Fibroblast of skin of right biceps (primary cell): ENCODE measurements at regions not wholly inside any gene's neighbourhood (a gene's known extent, or its start where the extent isn't known, plus 50 kb on each side); places are given as distances from the start of the nearest gene placed in this dataset.

Source experiments
- DNase-seq: peaks from one replicate; pipeline ENCODE4 v3.0.0-alpha.2; 2013

DNA sequence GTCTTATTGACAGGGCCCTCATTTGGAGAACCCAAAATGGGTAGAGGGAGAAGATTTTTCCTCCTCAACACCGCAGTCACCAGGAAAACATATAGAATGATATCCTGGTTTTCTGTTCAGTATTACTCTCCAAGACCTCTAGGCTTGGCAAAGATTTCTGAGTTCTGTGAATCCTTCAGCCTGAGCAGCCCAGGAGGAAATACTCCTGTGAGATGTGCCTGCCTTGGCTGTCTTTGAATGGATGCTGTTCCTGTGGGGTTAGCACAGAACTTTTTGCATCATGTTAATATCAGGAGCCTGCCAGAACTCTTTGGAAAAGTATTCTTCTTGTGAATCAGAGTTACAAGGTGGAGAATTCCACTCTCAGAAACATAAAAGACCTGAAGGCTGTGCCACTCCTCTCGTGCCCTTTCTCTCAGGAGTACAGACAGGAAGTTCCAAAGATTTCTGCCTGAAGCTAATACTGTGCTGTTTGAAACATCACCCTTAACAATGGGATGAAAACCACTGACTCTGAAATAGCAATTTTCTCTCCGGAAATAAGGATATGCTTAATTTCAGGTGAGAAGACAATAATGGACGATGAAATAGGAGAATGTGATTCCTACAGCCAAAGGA lies 520.1 kb upstream of the NBEA start:
- DNase-seq, result no peak

DNA sequence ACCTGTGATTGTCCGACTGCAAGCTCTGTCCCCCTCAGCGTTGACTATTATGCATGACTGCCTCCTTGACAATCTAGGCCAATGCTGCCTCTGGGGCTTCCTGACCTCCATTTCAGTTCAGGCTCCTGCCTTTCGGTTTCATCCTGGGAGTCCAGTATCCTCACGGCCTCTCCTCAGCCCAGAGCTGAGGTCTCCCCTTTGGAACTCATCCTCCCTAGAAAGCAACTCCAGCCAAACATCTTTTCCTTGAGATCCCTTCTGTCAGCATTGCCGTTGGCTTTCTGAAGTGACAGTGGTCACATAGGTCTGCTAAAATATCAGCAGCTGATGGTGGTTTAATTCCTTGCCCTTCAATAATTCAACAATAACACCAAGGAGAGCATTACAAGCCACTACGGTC lies 519.1 kb upstream of the NBEA start:
- no peak for DNase-seq

DNA sequence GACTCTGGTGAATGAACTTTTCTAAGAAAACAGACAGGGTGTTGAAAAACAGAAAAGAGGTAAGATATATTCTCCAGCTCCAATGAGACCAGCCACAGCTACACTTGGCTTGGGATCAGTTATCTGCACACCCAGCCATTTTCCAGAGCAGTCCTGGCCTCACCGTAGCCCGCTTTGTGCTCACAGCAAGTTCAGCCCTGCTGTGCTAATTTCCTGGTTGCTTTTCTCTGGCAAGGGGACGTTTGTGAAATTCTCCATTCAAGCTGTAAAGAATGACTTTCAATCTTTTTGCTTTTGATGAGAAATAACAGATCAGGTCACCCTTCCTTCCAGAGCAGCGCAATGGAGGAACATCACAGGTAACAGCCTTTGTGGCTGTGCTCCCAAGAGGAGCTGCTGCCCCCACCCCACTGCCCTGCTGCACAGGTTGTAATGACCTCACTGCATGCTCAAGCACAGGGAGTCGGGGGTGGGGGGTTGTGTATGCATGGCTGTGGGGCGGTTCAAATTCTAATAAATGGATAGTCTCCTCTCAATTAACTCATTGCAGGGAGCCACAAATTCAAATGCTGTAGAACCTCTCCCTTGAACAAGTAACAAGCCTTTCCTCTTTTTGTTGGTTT lies 516.6 kb upstream of the NBEA start:
- DNase-seq, result no peak

DNA sequence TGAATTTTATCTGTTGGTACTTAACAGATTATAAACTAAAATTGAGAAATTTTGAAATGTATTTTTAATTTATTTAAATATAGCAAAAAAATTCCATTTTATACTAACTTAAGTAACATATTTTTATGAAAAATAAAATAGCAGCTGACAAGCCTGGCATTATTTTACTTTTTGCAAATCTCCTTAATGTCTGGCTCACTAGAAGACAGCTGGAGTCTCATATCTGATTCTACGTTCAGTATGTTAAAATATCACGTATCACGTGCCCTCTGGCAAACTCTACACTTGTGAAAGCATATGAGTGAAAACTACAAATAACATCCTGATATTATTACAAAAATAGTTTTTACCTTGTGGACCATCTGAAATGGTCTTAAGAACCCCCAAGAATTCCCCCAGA lies 513.2 kb upstream of the NBEA start:
- DNase-seq, result no peak

DNA sequence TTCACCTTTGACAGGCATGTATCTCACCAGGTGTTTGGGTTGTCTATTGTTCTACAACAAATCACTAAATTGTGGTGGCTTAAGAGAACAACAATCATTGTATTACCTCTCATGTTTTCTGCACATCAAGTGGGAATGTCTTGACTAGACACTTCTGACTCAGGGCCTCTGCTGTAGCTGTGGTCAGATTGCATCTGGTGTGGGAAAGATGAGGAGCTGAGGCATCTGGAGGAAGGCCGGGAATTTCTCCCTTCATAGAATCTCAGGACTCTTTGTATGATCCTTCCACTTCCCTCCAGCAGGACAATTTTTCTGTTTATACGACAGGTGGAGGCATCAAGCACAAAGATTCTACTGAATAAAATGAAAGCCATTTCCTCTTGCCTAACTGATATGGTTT lies 511.8 kb upstream of the NBEA start:
- DNase-seq, result peak; percentile 22

DNA sequence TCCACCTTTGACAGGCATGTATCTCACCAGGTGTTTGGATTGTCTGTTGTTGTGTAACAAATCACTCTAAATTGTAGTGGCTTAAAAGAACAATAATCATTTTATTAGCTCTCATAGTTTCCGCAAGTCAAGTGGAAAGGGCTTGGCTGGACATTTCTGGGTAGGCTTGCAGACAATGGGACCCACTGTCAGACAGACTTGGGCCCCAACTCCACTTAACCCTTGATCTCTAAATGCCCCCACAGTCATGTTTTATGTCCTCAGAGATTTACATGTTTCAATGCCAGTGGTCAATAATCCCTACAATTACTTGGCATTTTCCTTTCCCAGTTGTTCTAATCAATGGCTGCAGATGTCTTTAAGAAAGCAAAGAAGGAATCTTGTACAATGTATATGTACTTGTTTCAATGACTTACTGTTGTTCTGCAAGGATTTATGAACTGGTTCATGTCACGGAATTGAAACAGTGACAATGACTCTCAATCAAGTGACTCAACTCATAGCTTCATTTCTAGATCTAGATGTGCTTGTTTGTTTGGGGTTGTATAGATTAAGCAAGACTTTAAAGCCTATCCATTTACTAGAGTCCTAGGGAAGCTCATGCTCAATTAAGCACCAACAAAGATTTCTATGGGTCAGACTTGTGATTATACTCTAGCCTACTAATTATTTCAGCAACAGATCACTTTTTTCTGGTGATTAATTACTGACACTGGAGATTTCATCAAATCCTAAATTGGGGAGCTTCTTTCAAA lies 510.1 kb upstream of the NBEA start:
- no peak for DNase-seq

DNA sequence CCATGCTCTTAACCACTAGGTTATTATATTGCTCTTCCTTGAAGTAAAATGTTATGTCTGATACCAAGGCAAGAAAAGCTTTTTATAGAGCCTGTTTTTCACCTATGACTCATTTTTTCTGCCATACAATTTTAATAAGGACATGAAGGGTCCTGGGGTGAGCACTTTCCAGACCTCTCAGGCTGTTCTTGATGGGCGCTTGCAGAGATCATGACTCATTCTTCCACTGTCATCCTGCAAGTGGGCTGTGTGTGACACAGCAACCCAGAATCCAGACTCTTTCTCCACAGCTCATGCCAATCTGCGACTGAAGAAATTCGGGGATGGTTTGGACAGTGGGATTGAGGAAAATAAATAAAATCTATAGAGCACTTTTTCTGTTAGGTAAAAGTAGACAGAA lies 506.7 kb upstream of the NBEA start:
- DNase-seq, result peak; percentile 64

DNA sequence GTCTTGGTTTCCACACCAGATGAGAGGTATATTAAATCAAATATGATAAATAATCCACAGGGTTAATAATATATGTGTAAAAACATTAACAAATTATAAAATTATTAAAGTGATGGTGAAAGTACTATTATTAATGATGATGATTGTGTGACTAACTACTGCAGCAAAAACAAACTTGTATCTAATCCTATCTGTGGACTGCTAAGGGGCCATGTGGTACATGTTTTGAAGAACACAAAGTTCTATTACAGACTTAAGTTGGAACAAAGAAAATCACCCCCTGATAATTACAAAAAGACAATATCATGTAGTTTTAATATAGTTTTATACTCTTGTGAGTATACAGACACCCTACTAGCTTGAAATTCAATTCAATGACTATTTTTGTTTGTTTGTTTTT lies 504.2 kb upstream of the NBEA start:
- no peak for DNase-seq

DNA sequence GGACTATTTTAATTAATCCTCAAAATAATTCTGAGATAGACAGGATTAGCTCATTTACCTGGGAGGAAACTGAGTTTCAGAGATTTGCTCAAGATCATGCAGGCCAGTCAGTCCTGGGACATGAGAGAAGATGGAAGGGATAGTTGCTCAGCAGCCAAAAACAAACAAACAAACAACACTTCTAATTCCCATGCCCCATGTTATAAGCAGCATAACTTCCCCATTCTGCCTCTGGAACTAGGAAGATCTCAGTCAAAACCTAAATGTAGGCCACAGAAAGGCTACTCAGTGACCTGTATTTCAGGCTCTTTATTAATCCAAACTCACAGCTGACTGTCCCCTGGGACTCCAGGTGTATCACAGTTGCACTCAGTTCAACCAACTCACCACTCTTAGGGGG lies 489.2 kb upstream of the NBEA start:
- no peak for DNase-seq

DNA sequence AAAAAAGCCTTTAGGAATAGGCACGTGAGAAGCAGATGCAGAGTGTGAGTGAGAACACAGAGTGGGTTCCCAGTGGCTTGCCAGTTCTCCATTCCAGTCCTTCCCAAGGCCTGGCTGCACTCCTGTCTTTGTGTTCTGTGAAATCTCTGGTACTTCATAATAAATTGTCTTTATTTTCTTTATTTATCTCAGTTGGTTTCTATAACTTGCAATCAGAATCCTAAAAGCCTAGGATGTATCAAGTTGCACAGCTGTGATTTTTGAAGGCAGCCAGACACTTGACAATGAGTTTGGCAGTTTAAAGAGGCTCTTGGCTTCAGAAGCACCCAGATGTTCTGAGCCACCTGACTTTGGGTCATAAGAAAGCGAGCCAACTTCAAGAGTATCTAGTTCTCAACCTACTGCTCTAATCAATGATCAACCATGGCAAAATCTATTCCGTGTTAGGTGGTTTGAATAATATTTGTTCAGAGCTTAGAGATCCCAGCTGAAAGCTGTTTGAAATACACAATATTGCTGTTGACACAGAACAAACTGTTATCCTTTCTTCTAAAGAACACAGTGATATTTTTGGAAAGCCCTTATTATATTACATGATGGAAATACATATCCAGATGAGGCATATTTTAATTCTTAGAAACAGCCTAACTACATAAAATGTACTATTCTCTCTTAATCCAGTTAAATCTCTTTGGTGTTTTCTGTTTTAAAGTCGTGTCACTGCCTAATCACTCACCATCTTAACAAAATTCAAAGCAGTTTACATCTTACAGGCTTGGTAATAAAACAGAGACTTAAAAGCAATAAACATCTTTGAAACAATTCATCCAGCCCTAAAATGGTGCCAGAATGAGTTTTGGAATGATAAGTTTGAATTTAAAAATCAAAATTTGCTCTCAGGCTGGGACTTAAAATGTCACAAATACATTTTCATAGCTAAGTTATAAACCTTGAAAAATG lies 483.0 kb upstream of the NBEA start:
- DNase-seq, result no peak

DNA sequence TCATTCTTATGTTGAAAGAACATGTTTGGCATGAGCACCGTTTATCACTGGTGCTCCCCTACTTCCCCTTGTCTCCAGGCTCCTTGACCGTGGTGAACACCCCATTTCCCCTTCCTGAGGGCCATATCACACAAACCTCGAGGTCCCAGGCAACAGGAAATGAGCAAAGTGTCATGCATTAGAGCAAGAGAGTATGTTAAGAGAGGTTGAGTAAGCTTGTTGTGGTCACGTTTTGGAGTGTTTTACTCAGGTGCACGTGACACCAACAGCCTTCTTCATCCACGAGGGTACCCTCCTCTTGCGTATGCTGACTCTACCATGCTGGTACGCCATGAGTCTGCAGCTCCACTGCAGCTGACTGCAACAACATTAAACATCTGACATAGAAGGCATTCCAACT lies 482.2 kb upstream of the NBEA start:
- no peak for DNase-seq

DNA sequence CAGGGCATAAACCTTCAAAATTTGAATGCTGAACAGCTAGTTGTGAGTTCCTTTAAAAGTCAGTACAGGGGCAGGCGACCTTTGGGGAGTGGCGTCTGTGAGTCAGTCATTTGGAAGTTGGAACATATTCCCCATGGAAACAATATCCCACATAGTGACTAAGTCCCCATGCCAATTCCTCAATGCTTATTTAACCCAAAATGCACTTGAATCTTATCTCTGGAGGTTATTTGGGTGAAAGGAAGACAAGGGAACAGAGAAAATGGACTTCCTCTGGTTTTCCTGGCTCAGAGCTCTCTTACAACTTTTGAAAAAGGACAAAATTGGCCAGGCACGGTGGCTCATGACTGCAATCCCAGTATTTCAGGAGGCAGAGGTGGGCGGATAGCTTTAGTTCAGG lies 479.2 kb upstream of the NBEA start:
- DNase-seq, result peak; percentile 74

DNA sequence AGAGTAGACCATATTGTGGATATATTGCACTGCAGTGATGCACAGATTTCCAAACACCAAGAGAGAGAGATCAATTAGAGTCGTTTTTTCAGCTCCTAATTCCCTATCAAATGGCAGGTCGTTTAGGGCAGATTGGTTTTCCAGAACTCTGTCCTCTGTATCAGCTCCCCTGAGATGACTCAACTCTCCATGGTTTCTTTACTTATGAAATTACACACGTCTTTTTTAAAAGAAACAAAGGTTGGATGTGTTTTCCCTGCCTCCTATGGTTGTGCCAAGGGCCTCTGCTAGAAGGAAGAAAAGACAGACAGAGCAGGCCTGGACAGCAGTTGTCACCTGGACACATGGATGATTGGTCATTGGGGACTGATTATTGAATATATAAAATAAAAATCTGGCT lies 478.1 kb upstream of the NBEA start:
- DNase-seq, result no peak

DNA sequence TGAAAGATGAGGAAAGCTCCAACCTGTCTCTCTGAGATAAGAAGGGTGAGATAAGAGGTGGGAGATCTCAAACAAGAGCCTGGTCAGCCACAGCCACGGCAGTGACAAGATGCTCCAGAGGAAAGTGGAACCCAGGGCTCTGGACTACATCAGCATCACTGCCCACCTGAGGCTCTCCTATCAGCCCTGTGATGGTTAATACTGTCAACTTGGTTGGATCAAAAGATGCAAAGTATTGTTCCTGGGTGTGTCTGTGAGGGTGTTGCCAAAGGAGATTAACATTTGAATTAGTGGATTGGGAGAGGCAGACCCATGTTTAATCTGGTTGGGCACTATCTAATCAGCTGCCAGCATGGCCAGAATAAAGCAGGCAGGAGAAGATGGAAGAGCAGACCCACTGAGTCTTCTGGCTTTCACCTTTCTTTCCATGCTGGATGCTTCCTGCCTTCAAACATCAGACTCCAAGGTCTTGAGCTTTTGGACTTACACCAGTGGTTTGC lies 476.6 kb upstream of the NBEA start:
- DNase-seq, result no peak

DNA sequence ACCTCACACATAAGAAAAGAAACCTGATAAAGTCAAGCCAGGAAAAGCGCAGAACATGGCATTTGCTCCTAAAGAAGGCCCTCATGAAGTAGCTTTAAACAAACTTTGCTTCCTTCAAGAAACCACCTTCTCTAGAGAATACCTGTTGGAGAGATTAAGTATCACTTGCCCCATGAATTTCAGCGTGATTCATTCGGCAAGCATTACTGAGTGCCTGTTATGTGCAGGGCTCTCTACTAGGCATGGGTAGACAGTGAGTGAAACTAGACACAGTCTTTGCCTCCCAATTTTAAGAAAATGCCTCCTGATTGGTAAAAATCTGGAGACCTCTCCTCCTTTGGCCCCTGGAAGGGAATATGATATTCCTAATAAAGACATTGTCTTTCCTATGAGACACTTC lies 475.8 kb upstream of the NBEA start:
- DNase-seq, result no peak

DNA sequence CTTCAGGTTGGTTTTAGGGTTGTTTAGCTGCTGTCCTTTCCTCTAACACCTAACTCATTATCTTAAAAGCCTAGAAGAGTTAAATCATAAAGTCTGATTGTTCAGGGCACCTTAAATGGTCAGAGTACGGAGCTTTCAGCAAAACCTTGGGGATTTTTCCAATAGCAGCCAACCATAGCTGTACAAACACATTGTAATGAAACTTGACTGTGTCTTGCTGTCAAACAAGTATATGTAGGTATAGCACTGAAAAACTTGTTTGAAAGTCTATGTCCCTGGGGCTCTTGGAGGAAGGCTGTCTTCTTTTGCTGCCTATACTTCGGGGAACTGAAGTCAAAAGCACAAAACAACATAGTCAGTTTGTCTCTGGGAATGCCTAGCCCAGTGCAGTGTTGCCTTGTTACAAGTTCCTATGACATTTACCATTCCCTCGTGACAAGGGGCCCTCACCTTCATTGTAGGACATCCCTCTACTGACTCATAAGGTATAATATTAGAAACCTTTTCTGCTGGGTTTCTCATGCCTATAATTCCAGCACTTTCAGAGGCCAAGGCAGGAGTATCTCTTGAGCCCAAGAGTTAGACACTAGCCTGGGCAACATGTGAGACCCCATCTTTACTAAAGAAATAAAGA lies 474.5 kb upstream of the NBEA start:
- DNase-seq, result no peak

DNA sequence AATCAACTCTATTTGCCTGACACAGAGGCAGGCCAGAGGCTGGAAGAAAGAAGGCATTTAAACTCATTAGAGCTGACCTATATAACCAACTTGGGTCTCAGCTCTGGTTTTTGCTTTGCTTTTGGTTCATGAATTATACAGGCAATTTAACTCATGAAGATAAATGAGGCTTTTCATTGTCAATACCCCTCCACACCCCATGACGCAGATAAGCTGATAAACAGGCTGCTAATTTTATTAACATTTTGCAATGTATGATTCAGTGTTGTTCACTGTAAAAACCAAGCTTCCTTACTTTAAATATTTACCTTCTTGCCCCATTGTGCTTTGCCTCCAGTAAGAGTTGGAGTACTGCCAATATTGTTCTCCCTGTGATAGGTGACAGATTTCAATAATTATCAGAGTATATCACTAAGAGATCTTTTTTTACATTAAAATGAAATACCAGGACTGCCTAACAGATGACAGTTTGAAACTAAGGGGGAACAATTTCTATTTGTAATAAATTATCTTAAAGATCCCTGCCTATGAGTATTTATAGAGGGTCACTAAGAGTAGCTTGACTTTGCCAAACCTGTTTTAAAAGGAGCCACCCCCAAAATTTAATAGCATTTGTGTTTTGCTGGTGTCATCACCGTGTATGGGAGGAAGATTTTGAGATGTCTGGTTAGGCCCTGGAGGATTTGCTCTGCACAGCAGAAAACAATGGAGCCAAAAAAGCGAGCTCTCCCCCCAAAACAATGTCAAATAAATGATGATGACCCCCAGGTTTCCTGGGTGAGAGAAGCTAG lies 472.7 kb upstream of the NBEA start:
- no peak for DNase-seq

DNA sequence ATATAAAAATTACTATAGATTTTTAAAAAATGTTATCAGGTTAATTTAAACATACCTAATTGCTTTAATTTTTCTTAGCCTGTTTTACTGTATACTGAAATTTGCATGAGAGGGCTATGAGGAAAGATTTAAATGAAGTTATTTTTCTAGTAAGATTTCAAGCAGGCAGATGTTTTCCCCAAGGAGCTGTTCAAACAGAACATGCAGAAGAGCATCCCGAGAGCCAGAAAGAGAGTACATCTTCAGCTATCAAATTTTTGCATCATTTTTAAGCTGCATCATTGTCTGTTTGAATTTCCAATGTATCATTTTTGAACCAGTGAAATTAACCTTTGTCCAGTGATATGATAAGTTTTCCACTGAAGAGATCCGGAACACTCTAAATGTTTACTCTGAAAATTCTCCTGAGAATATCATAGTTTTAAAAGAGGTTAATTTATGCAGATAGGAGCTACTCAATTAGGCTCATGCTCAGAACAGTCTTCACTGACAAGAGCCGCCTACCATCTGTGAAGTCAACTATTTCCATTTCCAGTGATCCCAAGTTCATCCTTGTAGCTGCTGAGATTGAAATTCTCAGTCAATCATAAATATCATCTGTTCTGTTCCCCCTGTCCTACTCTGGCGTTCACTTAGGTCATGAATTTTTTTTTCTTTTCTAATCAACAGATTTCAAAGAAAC lies 467.7 kb upstream of the NBEA start:
- DNase-seq, result no peak

DNA sequence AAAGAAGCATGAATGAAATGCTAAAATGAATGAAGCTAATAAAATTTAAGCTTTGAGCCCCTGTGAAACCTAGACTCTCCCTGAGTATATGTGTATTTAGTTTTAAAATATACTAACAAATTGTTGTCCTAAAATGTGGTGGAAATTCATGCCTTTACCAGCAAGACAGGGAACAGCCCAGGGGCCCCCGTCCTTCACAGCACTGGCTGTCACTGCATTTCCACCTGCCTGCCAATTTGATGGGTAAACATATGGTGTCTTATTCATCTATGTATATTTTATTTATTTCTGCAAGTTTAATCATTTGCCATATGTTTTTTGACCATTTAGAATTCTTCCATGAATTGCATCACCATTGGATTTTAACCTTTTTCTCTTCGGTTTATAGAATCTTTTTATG lies 463.7 kb upstream of the NBEA start:
- DNase-seq, result no peak

DNA sequence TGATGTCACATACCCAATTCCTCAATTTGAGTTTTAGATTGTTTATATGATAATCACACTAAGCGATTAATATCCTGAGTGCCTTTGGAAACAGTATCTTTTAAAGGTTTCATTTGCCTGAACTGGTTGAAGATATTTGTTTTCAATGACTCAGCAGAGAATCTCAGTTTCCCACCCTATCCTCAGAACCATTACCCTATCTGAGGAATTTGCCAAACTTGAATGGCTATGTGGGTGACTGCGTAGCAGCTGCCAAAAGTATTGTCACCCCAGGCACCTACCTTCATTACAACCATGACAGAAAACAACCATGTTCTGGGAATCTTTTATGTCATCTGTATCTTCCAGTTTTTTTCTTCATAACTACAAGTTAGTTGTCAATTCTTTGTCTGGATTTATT lies 440.1 kb upstream of the NBEA start:
- DNase-seq, result no peak

DNA sequence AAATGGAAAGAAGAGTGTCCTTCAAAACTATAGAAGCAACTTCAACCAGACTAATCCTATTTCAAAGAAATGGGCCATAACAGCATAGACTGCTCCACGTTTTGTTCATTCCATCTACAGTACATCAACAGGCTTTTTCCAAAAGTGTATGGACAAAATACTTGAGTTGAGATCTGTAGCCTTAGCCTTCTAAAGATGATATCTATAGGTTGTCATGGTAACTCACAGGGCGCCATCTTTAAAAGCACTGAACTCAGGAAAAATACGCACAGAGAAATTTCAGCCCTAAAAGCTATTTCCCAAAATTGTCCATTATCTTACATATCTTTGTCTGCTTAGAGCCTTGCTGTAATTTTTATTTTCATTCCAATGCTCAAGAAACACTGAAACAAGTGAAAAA lies 439.4 kb upstream of the NBEA start:
- no peak for DNase-seq
